ENCODE measurements at regions not wholly inside any gene's neighbourhood (a gene's known extent, or its start where the extent isn't known, plus 50 kb on each side); places are given as distances from the start of the nearest gene placed in this dataset.

- DNase-seq: no peak
Measured at GRCh38 chr10:91149550-91149949, 70.9 kb upstream of the PCGF5 start.

- no peak for DNase-seq
Measured at GRCh38 chr10:91150631-91151030, 69.8 kb upstream of the PCGF5 start.

- DNase-seq: no peak
Measured at GRCh38 chr10:91153508-91153907, 67.0 kb upstream of the PCGF5 start.

GRCh38 chr10:91154842-91155241 lies 65.6 kb upstream of the PCGF5 start:
- no peak for DNase-seq

DNA sequence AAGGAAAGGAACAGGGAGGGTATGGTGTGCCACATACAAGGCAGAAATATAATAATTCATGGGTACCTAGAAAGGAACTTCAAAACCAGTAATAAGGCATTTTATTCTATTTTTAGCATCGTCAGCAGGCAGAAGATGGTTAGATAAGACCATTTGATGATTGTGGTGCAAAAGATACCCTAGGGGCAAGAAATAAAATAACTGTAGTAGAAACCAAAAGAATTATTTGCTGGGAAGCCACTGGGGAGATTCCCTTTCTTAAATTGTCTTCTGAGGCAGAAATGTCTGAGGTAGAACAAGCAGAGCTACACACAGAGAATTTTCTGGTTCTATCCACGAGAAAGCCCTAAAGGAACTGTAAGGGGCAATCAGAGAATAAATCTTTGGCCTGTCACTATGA lies 64.3 kb upstream of the PCGF5 start:
- no peak for DNase-seq

GRCh38 chr10:91159254-91159783 lies 61.1 kb upstream of the PCGF5 start:
- no peak for DNase-seq

- no peak for DNase-seq
Measured at GRCh38 chr10:91162050-91162494, 58.4 kb upstream of the PCGF5 start.

DNA sequence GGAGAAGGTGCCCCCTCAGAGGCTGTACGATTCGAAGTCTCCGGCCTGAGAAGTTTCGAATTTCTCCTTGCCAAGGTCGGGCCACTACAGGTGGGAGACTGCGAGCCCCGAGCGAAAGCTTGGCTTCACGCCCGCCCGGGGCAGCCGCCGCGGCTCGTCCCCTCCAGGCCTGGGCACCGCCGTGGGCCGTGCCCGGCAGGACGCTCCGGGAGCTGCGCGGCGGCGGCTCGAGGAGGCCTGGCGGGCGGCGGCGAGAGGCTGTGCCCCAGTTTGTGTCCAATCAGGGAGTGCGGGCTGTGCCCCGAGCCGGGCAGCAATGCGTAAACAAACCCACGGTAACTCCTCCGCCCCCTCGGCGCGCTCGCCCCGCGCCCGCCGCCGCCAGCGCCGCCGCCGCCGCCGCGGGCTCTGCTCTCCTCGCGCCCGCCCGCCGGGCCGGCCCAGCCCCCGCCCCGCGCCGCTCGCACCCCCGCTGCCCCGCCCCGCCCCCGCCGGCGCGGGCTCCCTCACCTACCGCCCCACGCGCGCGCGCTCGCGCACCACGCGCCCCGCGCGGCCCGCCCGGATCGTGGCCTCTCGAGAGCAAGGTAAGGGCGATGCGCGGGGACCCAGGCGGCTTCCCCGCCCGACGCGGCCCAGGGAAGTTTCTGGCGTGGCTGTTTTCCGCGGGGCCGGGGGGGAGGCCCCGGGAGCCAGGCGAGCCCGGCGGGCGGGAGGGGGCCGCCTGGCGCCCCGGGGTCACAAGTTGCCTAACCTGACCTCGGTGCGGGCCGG lies 57.8 kb upstream of the PCGF5 start:
- DNase-seq: peak; percentile 73

DNA sequence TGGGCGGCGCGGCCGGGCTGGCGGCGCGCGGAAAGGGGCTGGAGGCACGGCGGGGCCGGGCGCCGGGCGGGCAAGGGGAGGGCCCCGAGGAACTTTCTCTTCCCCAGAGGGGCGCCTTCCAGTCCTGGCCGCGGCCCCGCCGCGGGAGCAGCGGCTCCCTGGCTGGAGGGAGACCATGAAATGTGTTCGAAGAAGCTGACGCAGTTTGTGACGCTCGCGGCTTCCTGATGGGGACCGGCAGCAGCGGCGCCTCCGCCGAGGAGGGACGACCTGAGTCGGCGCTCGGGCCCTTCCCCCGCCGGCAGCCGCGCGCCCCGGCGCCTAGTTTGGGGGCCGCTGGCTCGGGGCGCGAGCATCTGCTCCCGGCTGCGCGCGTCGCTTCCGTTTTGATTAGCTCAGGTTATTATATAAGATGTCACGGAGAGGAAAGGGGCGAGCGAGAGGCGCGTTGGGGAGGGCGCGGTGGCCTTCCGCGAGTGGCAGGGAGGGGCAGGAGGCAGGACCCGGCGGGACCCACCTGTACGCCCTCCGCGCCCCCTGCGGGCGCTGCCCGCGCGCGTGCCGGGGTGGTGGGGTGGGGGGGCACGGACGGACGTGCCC lies 57.1 kb upstream of the PCGF5 start:
- DNase-seq: peak; percentile 66

- DNase-seq: peak; percentile 51
Measured at GRCh38 chr10:91163869-91164474, 56.5 kb upstream of the PCGF5 start.

DNA sequence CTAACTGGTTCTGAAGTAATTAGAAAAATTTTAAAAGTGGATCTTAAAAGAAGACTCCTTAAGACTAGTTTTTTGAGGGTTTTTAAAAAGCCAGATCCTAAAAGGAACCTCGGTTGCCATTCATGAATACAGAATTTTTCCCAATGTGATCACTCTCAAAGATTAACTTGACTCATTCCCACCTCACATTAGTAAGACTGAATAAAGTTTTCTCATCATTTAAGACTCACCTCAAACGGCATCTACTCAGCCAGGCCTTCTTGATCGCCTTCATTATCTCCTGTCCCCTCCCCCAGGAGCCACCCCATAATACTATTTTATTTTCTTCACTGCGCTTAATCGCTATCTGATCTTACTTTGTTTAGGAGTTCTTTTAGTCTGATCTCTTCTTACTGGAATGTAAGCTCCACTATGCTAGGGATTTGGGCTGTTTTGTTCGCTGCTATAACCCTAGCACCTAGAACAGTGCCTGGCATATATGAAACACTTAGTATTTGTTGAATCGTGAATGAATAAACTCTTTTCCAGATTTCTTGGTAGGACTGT lies 55.9 kb upstream of the PCGF5 start:
- DNase-seq: no peak

- no peak for DNase-seq
Measured at GRCh38 chr10:91167406-91167805, 53.1 kb upstream of the PCGF5 start.

DNA sequence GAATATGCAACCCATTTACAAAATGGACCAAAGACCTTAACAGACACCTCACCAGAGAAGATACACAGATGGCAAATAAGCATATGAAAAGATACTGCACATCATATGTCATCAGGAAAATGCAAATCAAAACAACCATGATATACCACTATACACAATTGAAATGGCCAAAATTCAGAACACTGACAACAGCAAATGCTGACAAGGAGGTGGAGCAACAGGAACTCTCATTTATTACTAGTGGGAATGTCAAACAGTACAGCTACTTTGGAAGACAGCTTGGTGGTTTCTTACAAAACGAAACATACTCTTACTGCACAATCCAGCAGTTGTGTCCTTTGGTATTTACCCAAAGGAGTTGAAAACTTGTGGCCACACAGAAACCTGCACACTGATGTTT lies 50.0 kb upstream of the PCGF5 start:
- no peak for DNase-seq

Measured in femur (tissue), 1 donor.